ENCODE measurements at regions not wholly inside any gene's neighbourhood (a gene's known extent, or its start where the extent isn't known, plus 50 kb on each side); places are given as distances from the start of the nearest gene placed in this dataset.
"Not testable (repeated sequence)": the region's sequence is repeated elsewhere in the genome, so short reads cannot be mapped to it uniquely, and the experiment has no call there.

- H3K4me1 ChIP-seq (ENCODE audit: control insufficient read depth in 1 of 2, insufficient read depth in 2 of 2, low read length in 2 of 2); H3K36me3 ChIP-seq (ENCODE audit: control insufficient read depth in 1 of 2, insufficient read depth in 2 of 2, low read length in 2 of 2); H3K4me3 ChIP-seq (ENCODE audit: low read depth in 1 of 2, low read length in 2 of 2); H3K27ac ChIP-seq (ENCODE audit: low read length); H3K27me3 ChIP-seq (ENCODE audit: low read depth, low read length); H3K9me3 ChIP-seq (ENCODE audit: control insufficient read depth in 1 of 2, low read length in 2 of 2): not testable (repeated sequence)
These were observed 3029.0 kb upstream of the TEKT4 start for GRCh38 chr2:91842264-91842663.

GRCh38 chr2:91842913-91843312, 3028.3 kb upstream of the TEKT4 start:
- not testable (repeated sequence) for H3K36me3 ChIP-seq (ENCODE audit: control insufficient read depth in 1 of 2, insufficient read depth in 2 of 2, low read length in 2 of 2); H3K27me3 ChIP-seq (ENCODE audit: low read depth, low read length); H3K27ac ChIP-seq (ENCODE audit: low read length); H3K4me1 ChIP-seq (ENCODE audit: control insufficient read depth in 1 of 2, insufficient read depth in 2 of 2, low read length in 2 of 2); H3K4me3 ChIP-seq (ENCODE audit: low read depth in 1 of 2, low read length in 2 of 2); H3K9me3 ChIP-seq (ENCODE audit: control insufficient read depth in 1 of 2, low read length in 2 of 2)

- H3K9me3 ChIP-seq (ENCODE audit: control insufficient read depth in 1 of 2, low read length in 2 of 2) = not testable (repeated sequence)
These were observed 3027.3 kb upstream of the TEKT4 start for GRCh38 chr2:91843723-91844450.

GRCh38 chr2:91844451-91844825, 3026.8 kb upstream of the TEKT4 start:
- H3K27ac ChIP-seq (ENCODE audit: low read length); H3K27me3 ChIP-seq (ENCODE audit: low read depth, low read length); H3K4me3 ChIP-seq (ENCODE audit: low read depth in 1 of 2, low read length in 2 of 2); H3K9me3 ChIP-seq (ENCODE audit: control insufficient read depth in 1 of 2, low read length in 2 of 2); H3K4me1 ChIP-seq (ENCODE audit: control insufficient read depth in 1 of 2, insufficient read depth in 2 of 2, low read length in 2 of 2); H3K36me3 ChIP-seq (ENCODE audit: control insufficient read depth in 1 of 2, insufficient read depth in 2 of 2, low read length in 2 of 2): not testable (repeated sequence)

More at GRCh38 chr2:91843723-91844450, 3027.3 kb upstream of the TEKT4 start:
- not testable (repeated sequence) for H3K36me3 ChIP-seq (ENCODE audit: control insufficient read depth in 1 of 2, insufficient read depth in 2 of 2, low read length in 2 of 2); H3K27me3 ChIP-seq (ENCODE audit: low read depth, low read length); H3K4me3 ChIP-seq (ENCODE audit: low read depth in 1 of 2, low read length in 2 of 2); H3K27ac ChIP-seq (ENCODE audit: low read length); H3K4me1 ChIP-seq (ENCODE audit: control insufficient read depth in 1 of 2, insufficient read depth in 2 of 2, low read length in 2 of 2)

- H3K4me3 ChIP-seq (ENCODE audit: low read depth in 1 of 2, low read length in 2 of 2); H3K27me3 ChIP-seq (ENCODE audit: low read depth, low read length): not testable (repeated sequence)
These were observed 3024.8 kb upstream of the TEKT4 start for GRCh38 chr2:91846388-91846787.

GRCh38 chr2:91851689-91852420, 3019.4 kb upstream of the TEKT4 start:
- not testable (repeated sequence) for H3K9me3 ChIP-seq (ENCODE audit: control insufficient read depth in 1 of 2, low read length in 2 of 2); H3K27ac ChIP-seq (ENCODE audit: low read length); H3K4me1 ChIP-seq (ENCODE audit: control insufficient read depth in 1 of 2, insufficient read depth in 2 of 2, low read length in 2 of 2)

More at GRCh38 chr2:91846388-91846787, 3024.8 kb upstream of the TEKT4 start:
- H3K9me3 ChIP-seq (ENCODE audit: control insufficient read depth in 1 of 2, low read length in 2 of 2); H3K27ac ChIP-seq (ENCODE audit: low read length); H3K4me1 ChIP-seq (ENCODE audit: control insufficient read depth in 1 of 2, insufficient read depth in 2 of 2, low read length in 2 of 2); H3K36me3 ChIP-seq (ENCODE audit: control insufficient read depth in 1 of 2, insufficient read depth in 2 of 2, low read length in 2 of 2): not testable (repeated sequence)

GRCh38 chr2:91856971-91857370, 3014.3 kb upstream of the TEKT4 start:
- H3K27me3 ChIP-seq (ENCODE audit: low read depth, low read length); H3K4me3 ChIP-seq (ENCODE audit: low read depth in 1 of 2, low read length in 2 of 2); H3K4me1 ChIP-seq (ENCODE audit: control insufficient read depth in 1 of 2, insufficient read depth in 2 of 2, low read length in 2 of 2); H3K36me3 ChIP-seq (ENCODE audit: control insufficient read depth in 1 of 2, insufficient read depth in 2 of 2, low read length in 2 of 2); H3K9me3 ChIP-seq (ENCODE audit: control insufficient read depth in 1 of 2, low read length in 2 of 2); H3K27ac ChIP-seq (ENCODE audit: low read length): not testable (repeated sequence)

More at GRCh38 chr2:91851689-91852420, 3019.4 kb upstream of the TEKT4 start:
- not testable (repeated sequence) for H3K36me3 ChIP-seq (ENCODE audit: control insufficient read depth in 1 of 2, insufficient read depth in 2 of 2, low read length in 2 of 2); H3K27me3 ChIP-seq (ENCODE audit: low read depth, low read length); H3K4me3 ChIP-seq (ENCODE audit: low read depth in 1 of 2, low read length in 2 of 2)

- not testable (repeated sequence) for H3K9me3 ChIP-seq (ENCODE audit: control insufficient read depth in 1 of 2, low read length in 2 of 2); H3K27ac ChIP-seq (ENCODE audit: low read length); H3K36me3 ChIP-seq (ENCODE audit: control insufficient read depth in 1 of 2, insufficient read depth in 2 of 2, low read length in 2 of 2); H3K4me1 ChIP-seq (ENCODE audit: control insufficient read depth in 1 of 2, insufficient read depth in 2 of 2, low read length in 2 of 2); H3K4me3 ChIP-seq (ENCODE audit: low read depth in 1 of 2, low read length in 2 of 2); H3K27me3 ChIP-seq (ENCODE audit: low read depth, low read length)
These were observed 3013.5 kb upstream of the TEKT4 start for GRCh38 chr2:91857711-91858110.

GRCh38 chr2:91871716-91872115, 2999.5 kb upstream of the TEKT4 start:
- H3K4me3 ChIP-seq (ENCODE audit: low read depth in 1 of 2, low read length in 2 of 2); H3K4me1 ChIP-seq (ENCODE audit: control insufficient read depth in 1 of 2, insufficient read depth in 2 of 2, low read length in 2 of 2); H3K27me3 ChIP-seq (ENCODE audit: low read depth, low read length); H3K27ac ChIP-seq (ENCODE audit: low read length); H3K9me3 ChIP-seq (ENCODE audit: control insufficient read depth in 1 of 2, low read length in 2 of 2); H3K36me3 ChIP-seq (ENCODE audit: control insufficient read depth in 1 of 2, insufficient read depth in 2 of 2, low read length in 2 of 2): not testable (repeated sequence)

- H3K27me3 ChIP-seq (ENCODE audit: low read depth, low read length); H3K4me3 ChIP-seq (ENCODE audit: low read depth in 1 of 2, low read length in 2 of 2); H3K4me1 ChIP-seq (ENCODE audit: control insufficient read depth in 1 of 2, insufficient read depth in 2 of 2, low read length in 2 of 2); H3K27ac ChIP-seq (ENCODE audit: low read length); H3K9me3 ChIP-seq (ENCODE audit: control insufficient read depth in 1 of 2, low read length in 2 of 2); H3K36me3 ChIP-seq (ENCODE audit: control insufficient read depth in 1 of 2, insufficient read depth in 2 of 2, low read length in 2 of 2): not testable (repeated sequence)
These were observed 2997.8 kb upstream of the TEKT4 start for GRCh38 chr2:91873416-91873815.

GRCh38 chr2:91877658-91878210, 2993.5 kb upstream of the TEKT4 start:
- H3K36me3 ChIP-seq (ENCODE audit: control insufficient read depth in 1 of 2, insufficient read depth in 2 of 2, low read length in 2 of 2); H3K4me1 ChIP-seq (ENCODE audit: control insufficient read depth in 1 of 2, insufficient read depth in 2 of 2, low read length in 2 of 2); H3K27me3 ChIP-seq (ENCODE audit: low read depth, low read length); H3K4me3 ChIP-seq (ENCODE audit: low read depth in 1 of 2, low read length in 2 of 2); H3K9me3 ChIP-seq (ENCODE audit: control insufficient read depth in 1 of 2, low read length in 2 of 2); H3K27ac ChIP-seq (ENCODE audit: low read length): not testable (repeated sequence)

GRCh38 chr2:91895091-91895490, 2976.1 kb upstream of the TEKT4 start:
- H3K9me3 ChIP-seq (ENCODE audit: control insufficient read depth in 1 of 2, low read length in 2 of 2); H3K27me3 ChIP-seq (ENCODE audit: low read depth, low read length); H3K36me3 ChIP-seq (ENCODE audit: control insufficient read depth in 1 of 2, insufficient read depth in 2 of 2, low read length in 2 of 2); H3K4me1 ChIP-seq (ENCODE audit: control insufficient read depth in 1 of 2, insufficient read depth in 2 of 2, low read length in 2 of 2); H3K27ac ChIP-seq (ENCODE audit: low read length); H3K4me3 ChIP-seq (ENCODE audit: low read depth in 1 of 2, low read length in 2 of 2): not testable (repeated sequence)
